ENCODE measurements at regions not wholly inside any gene's neighbourhood (a gene's known extent, or its start where the extent isn't known, plus 50 kb on each side); places are given as distances from the start of the nearest gene placed in this dataset.

GRCh38 chrX:117038918-117039440 lies 576.2 kb upstream of the CT83 start:
- peaks cover 0 to 4% (median 1%) of the 10 kb centered on the region in 11 donors for H3K9me3 Mint-ChIP-seq
- ChIA-PET POLR2A (no interaction called here), CTCF (no interaction called here)
- Histone ChIP-seq H3K27ac (ENCODE audit: low read depth, low read length) (no peak overlapping the region), H3K4me1 (ENCODE audit: control insufficient read depth in 2 of 2, insufficient read depth in 2 of 2, low read length in 2 of 2) (no peaks in the 10 kb centered on the region), H3K36me3 (ENCODE audit: control insufficient read depth in 2 of 3, insufficient read depth in 3 of 3, low read length in 3 of 3) (no peaks in the 10 kb centered on the region), H3K9me3 (ENCODE audit: control insufficient read depth in 2 of 3, low read length in 3 of 3) (no peaks in the 10 kb centered on the region), H3K27me3 (ENCODE audit: control insufficient read depth in 2 of 2, insufficient read depth in 2 of 2, low read length in 2 of 2) (no peaks in the 10 kb centered on the region), H3K4me3 (ENCODE audit: low read length) (no peak overlapping the region)
- no peaks in the 10 kb centered on the region for H3K27me3 Mint-ChIP-seq
- no peak overlapping the region for H3K4me3 Mint-ChIP-seq
- intact Hi-C loops (cut with micrococcal nuclease), result no loop called here
- ATAC-seq (no peak), DNase-seq (no peak)
- H3K36me3 Mint-ChIP-seq, result no peaks in the 10 kb centered on the region
- H3K27ac Mint-ChIP-seq, result no peak overlapping the region
- no peaks in the 10 kb centered on the region for H3K4me1 Mint-ChIP-seq

- no peak for ATAC-seq
- H3K4me1 ChIP-seq (ENCODE audit: control insufficient read depth in 2 of 2, insufficient read depth in 2 of 2, low read length in 2 of 2), result no peaks in the 10 kb centered on the region
- H3K4me3 ChIP-seq (ENCODE audit: low read length), result no peak overlapping the region
- Mint-ChIP-seq H3K4me1 (no peaks in the 10 kb centered on the region), H3K27ac (no peak overlapping the region), H3K27me3 (no peaks in the 10 kb centered on the region), H3K4me3 (no peak overlapping the region), H3K9me3 (peaks cover 0 to 9% (median 0%) of the 10 kb centered on the region in 11 donors), H3K36me3 (no peaks in the 10 kb centered on the region)
- ChIA-PET POLR2A (no interaction called here), CTCF (no interaction called here)
- DNase-seq, result no peak
- no peak overlapping the region for H3K27ac ChIP-seq (ENCODE audit: low read depth, low read length)
- H3K9me3 ChIP-seq (ENCODE audit: control insufficient read depth in 2 of 3, low read length in 3 of 3), result no peaks in the 10 kb centered on the region
- no peaks in the 10 kb centered on the region for H3K27me3 ChIP-seq (ENCODE audit: control insufficient read depth in 2 of 2, insufficient read depth in 2 of 2, low read length in 2 of 2)
- H3K36me3 ChIP-seq (ENCODE audit: control insufficient read depth in 2 of 3, insufficient read depth in 3 of 3, low read length in 3 of 3), result no peaks in the 10 kb centered on the region
- intact Hi-C loops (cut with micrococcal nuclease), result no loop called here
These were observed 547.5 kb upstream of the CT83 start for GRCh38 chrX:117010243-117010642.

- intact Hi-C loops (cut with micrococcal nuclease), result no loop called here
- H3K9me3 ChIP-seq (ENCODE audit: control insufficient read depth in 2 of 3, low read length in 3 of 3), result no peaks in the 10 kb centered on the region
- H3K4me3 Mint-ChIP-seq, result no peak overlapping the region
- no peaks in the 10 kb centered on the region for H3K4me1 ChIP-seq (ENCODE audit: control insufficient read depth in 2 of 2, insufficient read depth in 2 of 2, low read length in 2 of 2)
- no peak overlapping the region for H3K27ac ChIP-seq (ENCODE audit: low read depth, low read length)
- no peak for DNase-seq
- no peaks in the 10 kb centered on the region for H3K36me3 ChIP-seq (ENCODE audit: control insufficient read depth in 2 of 3, insufficient read depth in 3 of 3, low read length in 3 of 3)
- ChIA-PET POLR2A (no interaction called here), CTCF (no interaction called here)
- no peak overlapping the region for H3K4me3 ChIP-seq (ENCODE audit: low read length)
- H3K36me3 Mint-ChIP-seq, result no peaks in the 10 kb centered on the region
- no peaks in the 10 kb centered on the region for H3K4me1 Mint-ChIP-seq
- H3K9me3 Mint-ChIP-seq, result peaks cover 0 to 4% (median 0%) of the 10 kb centered on the region in 11 donors
- no peak overlapping the region for H3K27ac Mint-ChIP-seq
- no peaks in the 10 kb centered on the region for H3K27me3 ChIP-seq (ENCODE audit: control insufficient read depth in 2 of 2, insufficient read depth in 2 of 2, low read length in 2 of 2)
- no peak for ATAC-seq
- H3K27me3 Mint-ChIP-seq, result no peaks in the 10 kb centered on the region
These were observed 540.2 kb upstream of the CT83 start for GRCh38 chrX:117002981-117003380.

GRCh38 chrX:116975517-116975916 lies 512.7 kb upstream of the CT83 start:
- ATAC-seq (no peak), DNase-seq (no peak)
- Histone ChIP-seq H3K9me3 (ENCODE audit: control insufficient read depth in 2 of 3, low read length in 3 of 3) (no peaks in the 10 kb centered on the region), H3K27me3 (ENCODE audit: control insufficient read depth in 2 of 2, insufficient read depth in 2 of 2, low read length in 2 of 2) (no peaks in the 10 kb centered on the region), H3K4me1 (ENCODE audit: control insufficient read depth in 2 of 2, insufficient read depth in 2 of 2, low read length in 2 of 2) (no peaks in the 10 kb centered on the region), H3K4me3 (ENCODE audit: low read length) (no peak overlapping the region), H3K27ac (ENCODE audit: low read depth, low read length) (no peak overlapping the region), H3K36me3 (ENCODE audit: control insufficient read depth in 2 of 3, insufficient read depth in 3 of 3, low read length in 3 of 3) (no peaks in the 10 kb centered on the region)
- Mint-ChIP-seq H3K4me3 (no peak overlapping the region), H3K4me1 (no peaks in the 10 kb centered on the region), H3K36me3 (no peaks in the 10 kb centered on the region), H3K27ac (no peak overlapping the region), H3K27me3 (no peaks in the 10 kb centered on the region), H3K9me3 (peaks cover 0 to 16% (median 7%) of the 10 kb centered on the region in 11 donors)
- POLR2A ChIA-PET, result no interaction called here
- CTCF ChIA-PET, result no interaction called here
- intact Hi-C loops (cut with micrococcal nuclease), result no loop called here

GRCh38 chrX:116972362-116972761 lies 509.6 kb upstream of the CT83 start:
- Mint-ChIP-seq H3K9me3 (peaks cover 0 to 10% (median 0%) of the 10 kb centered on the region in 11 donors), H3K27me3 (no peaks in the 10 kb centered on the region), H3K4me1 (no peaks in the 10 kb centered on the region), H3K27ac (no peak overlapping the region), H3K4me3 (no peak overlapping the region), H3K36me3 (no peaks in the 10 kb centered on the region)
- no peaks in the 10 kb centered on the region for H3K27me3 ChIP-seq (ENCODE audit: control insufficient read depth in 2 of 2, insufficient read depth in 2 of 2, low read length in 2 of 2)
- intact Hi-C loops (cut with micrococcal nuclease), result no loop called here
- H3K36me3 ChIP-seq (ENCODE audit: control insufficient read depth in 2 of 3, insufficient read depth in 3 of 3, low read length in 3 of 3), result no peaks in the 10 kb centered on the region
- H3K4me1 ChIP-seq (ENCODE audit: control insufficient read depth in 2 of 2, insufficient read depth in 2 of 2, low read length in 2 of 2), result no peaks in the 10 kb centered on the region
- H3K9me3 ChIP-seq (ENCODE audit: control insufficient read depth in 2 of 3, low read length in 3 of 3), result no peaks in the 10 kb centered on the region
- CTCF ChIA-PET, result no interaction called here
- POLR2A ChIA-PET, result no interaction called here
- ATAC-seq, result no peak
- H3K27ac ChIP-seq (ENCODE audit: low read depth, low read length), result no peak overlapping the region
- H3K4me3 ChIP-seq (ENCODE audit: low read length), result no peak overlapping the region
- no peak for DNase-seq

- CTCF ChIA-PET, result no interaction called here
- Mint-ChIP-seq H3K4me1 (no peaks in the 10 kb centered on the region), H3K27me3 (no peaks in the 10 kb centered on the region), H3K4me3 (no peak overlapping the region), H3K27ac (no peak overlapping the region), H3K36me3 (no peaks in the 10 kb centered on the region), H3K9me3 (peaks cover 0 to 5% (median 0%) of the 10 kb centered on the region in 11 donors)
- H3K27me3 ChIP-seq (ENCODE audit: control insufficient read depth in 2 of 2, insufficient read depth in 2 of 2, low read length in 2 of 2), result no peaks in the 10 kb centered on the region
- no peak overlapping the region for H3K4me3 ChIP-seq (ENCODE audit: low read length)
- ATAC-seq (no peak), DNase-seq (no peak)
- no peak overlapping the region for H3K27ac ChIP-seq (ENCODE audit: low read depth, low read length)
- no peaks in the 10 kb centered on the region for H3K9me3 ChIP-seq (ENCODE audit: control insufficient read depth in 2 of 3, low read length in 3 of 3)
- POLR2A ChIA-PET, result no interaction called here
- H3K36me3 ChIP-seq (ENCODE audit: control insufficient read depth in 2 of 3, insufficient read depth in 3 of 3, low read length in 3 of 3), result no peaks in the 10 kb centered on the region
- H3K4me1 ChIP-seq (ENCODE audit: control insufficient read depth in 2 of 2, insufficient read depth in 2 of 2, low read length in 2 of 2), result no peaks in the 10 kb centered on the region
- intact Hi-C loops (cut with micrococcal nuclease), result no loop called here
These were observed 499.3 kb upstream of the CT83 start for GRCh38 chrX:116961872-116962582.

- H3K36me3 ChIP-seq (ENCODE audit: control insufficient read depth in 2 of 3, insufficient read depth in 3 of 3, low read length in 3 of 3), result no peaks in the 10 kb centered on the region
- H3K27me3 ChIP-seq (ENCODE audit: control insufficient read depth in 2 of 2, insufficient read depth in 2 of 2, low read length in 2 of 2), result no peaks in the 10 kb centered on the region
- ChIA-PET CTCF (no interaction called here), POLR2A (no interaction called here)
- H3K9me3 ChIP-seq (ENCODE audit: control insufficient read depth in 2 of 3, low read length in 3 of 3), result no peaks in the 10 kb centered on the region
- Mint-ChIP-seq H3K4me1 (no peaks in the 10 kb centered on the region), H3K36me3 (peaks cover 0 to 5% (median 0%) of the 10 kb centered on the region in 5 donors), H3K9me3 (peaks cover 0 to 4% (median 0%) of the 10 kb centered on the region in 11 donors), H3K4me3 (no peak overlapping the region), H3K27me3 (no peaks in the 10 kb centered on the region), H3K27ac (no peak overlapping the region)
- no peak overlapping the region for H3K4me3 ChIP-seq (ENCODE audit: low read length)
- ATAC-seq (no peak), DNase-seq (no peak)
- intact Hi-C loops (cut with micrococcal nuclease), result no loop called here
- no peaks in the 10 kb centered on the region for H3K4me1 ChIP-seq (ENCODE audit: control insufficient read depth in 2 of 2, insufficient read depth in 2 of 2, low read length in 2 of 2)
- no peak overlapping the region for H3K27ac ChIP-seq (ENCODE audit: low read depth, low read length)
These were observed 467.5 kb upstream of the CT83 start for GRCh38 chrX:116930311-116930710.
